HCT116 (cell line): ENCODE measurements at regions not wholly inside any gene's neighbourhood (a gene's known extent, or its start where the extent isn't known, plus 50 kb on each side); places are given as distances from the start of the nearest gene placed in this dataset.

Source experiments
- CBX3 ChIP-seq: IDR thresholded peaks from 2 replicates; pipeline ENCODE4 v1.6.1; 2012; ENCODE audit warnings: low read depth
- CEBPB ChIP-seq: IDR thresholded peaks from 2 replicates; pipeline ENCODE4 v1.6.1; 2012; ENCODE audit warnings: low read depth
- CTCF ChIP-seq, 3 experiments: fragments of 200-600 bp in 1 of 3; sonication (generic) in 1 of 3; IDR thresholded peaks in 2 of 3; conservative IDR thresholded peaks in 1 of 3; 2 replicates each; pipeline ENCODE4 v1.5.1; 2012 to 2017; ENCODE audit warnings: low read depth in 2 of 3, low read length in 2 of 3, antibody characterized with exemption in 1 of 3, borderline replicate concordance in 1 of 3, control low read depth in 1 of 3, mild to moderate bottlenecking in 1 of 3, mixed read lengths in 1 of 3, mixed run types in 1 of 3, moderate library complexity in 1 of 3; ENCODE audit not compliant: insufficient read depth in 1 of 3
- EGR1 ChIP-seq: IDR thresholded peaks from 2 replicates; pipeline ENCODE4 v1.6.1; 2012; ENCODE audit warnings: low read depth
- EZH2phosphoT487 ChIP-seq: fragments of 200-600 bp; IDR thresholded peaks from 2 replicates; pipeline ENCODE4 v1.6.1; 2018; ENCODE audit warnings: antibody characterized with exemption, borderline replicate concordance
- POLR2A ChIP-seq: IDR thresholded peaks from 2 replicates; pipeline ENCODE4 v1.7.0; 2011; ENCODE audit warnings: borderline replicate concordance; ENCODE audit not compliant: insufficient read depth, insufficient read length; ENCODE audit errors: extremely low read depth
- POLR2AphosphoS5 ChIP-seq: IDR thresholded peaks from 2 replicates; pipeline ENCODE4 v1.6.1; 2011; ENCODE audit warnings: mild to moderate bottlenecking, low read depth, low read length, moderate library complexity
- REST ChIP-seq: IDR thresholded peaks from 2 replicates; pipeline ENCODE4 v1.6.1; 2012; ENCODE audit warnings: low read depth
- YY1 ChIP-seq: IDR thresholded peaks from 2 replicates; pipeline ENCODE4 v1.6.1; 2011; ENCODE audit warnings: low read length, low read depth, moderate library complexity, mild to moderate bottlenecking; ENCODE audit not compliant: insufficient replicate concordance; ENCODE audit errors: extremely low read depth
- ZBTB33 ChIP-seq: IDR thresholded peaks from 2 replicates; pipeline ENCODE4 v1.6.1; 2011; ENCODE audit warnings: mild to moderate bottlenecking, low read length, moderate library complexity; ENCODE audit not compliant: insufficient replicate concordance; ENCODE audit errors: extremely low read depth

- TF ChIP-seq CTCF (IDR thresholded peaks at IDR 0.05 in 2 of 3, conservative IDR thresholded peaks at IDR 0.05 in 1 of 3; ENCODE audit: borderline replicate concordance in 1 of 3, insufficient read depth in 1 of 3, low read depth in 2 of 3, low read length in 2 of 3), result no peak
- TF ChIP-seq EGR1, result no peak
- TF ChIP-seq YY1, result no peak
- TF ChIP-seq EZH2phosphoT487, result no peak
- no peak for TF ChIP-seq POLR2AphosphoS5
- TF ChIP-seq ZBTB33, result no peak
- no peak for TF ChIP-seq CEBPB
- no peak for TF ChIP-seq POLR2A
- no peak for TF ChIP-seq REST
- no peak for TF ChIP-seq CBX3
These were observed 381.4 kb downstream of the CNTN3 start for GRCh38 chr3:74233091-74233490.
